ENCODE measurements at regions not wholly inside any gene's neighbourhood (a gene's known extent, or its start where the extent isn't known, plus 50 kb on each side); places are given as distances from the start of the nearest gene placed in this dataset.

DNA sequence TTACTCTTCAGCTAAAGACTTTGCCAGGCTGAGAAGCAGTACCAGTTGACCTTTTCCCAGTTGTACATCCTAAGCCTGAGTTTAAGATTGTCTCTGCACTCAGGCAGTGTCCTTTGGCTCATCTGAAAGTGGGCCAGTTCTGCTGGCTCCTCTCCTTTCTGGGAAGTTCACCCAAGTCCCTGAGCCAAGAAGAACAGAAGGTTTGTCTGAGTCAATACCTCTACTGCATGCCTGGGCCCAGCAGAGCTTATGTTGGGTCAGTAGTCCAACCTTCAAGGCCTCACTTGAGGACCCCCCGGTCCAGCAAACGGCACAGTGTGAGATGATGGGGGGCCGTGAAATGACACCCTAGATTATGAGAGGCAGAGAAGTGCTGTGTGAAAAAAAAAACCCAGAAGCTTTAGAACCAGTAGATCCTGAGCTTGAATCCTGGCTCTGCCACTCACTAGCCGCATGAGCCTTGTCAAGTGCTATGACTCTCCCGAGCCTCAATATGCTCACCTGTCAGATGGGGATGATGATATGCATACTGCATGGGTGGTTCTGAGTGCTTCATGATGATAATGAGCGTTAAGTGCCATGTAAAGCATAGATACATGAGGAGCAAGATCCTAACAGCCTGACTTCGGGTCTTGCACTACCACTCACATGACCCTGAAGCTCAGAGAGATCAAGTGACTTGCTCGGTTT is 156.0 kb downstream of the MACROH2A1 start:
- TF ChIP-seq MYC (IDR thresholded peaks at IDR 0.05; ENCODE audit: low read depth, low read length) (no peak), EZH2 (IDR thresholded peaks at IDR 0.05; ENCODE audit: borderline replicate concordance, low read depth, low read length, severe bottlenecking) (no peak), POLR2A (IDR thresholded peaks at IDR 0.05; ENCODE audit: low read depth, low read length) (no peak), JUN (IDR thresholded peaks at IDR 0.05; ENCODE audit: borderline replicate concordance, insufficient read depth, insufficient read length, low read depth) (no peak), POLR2AphosphoS5 (IDR thresholded peaks at IDR 0.05; ENCODE audit: insufficient read depth, low read depth, low read length) (no peak), GATA2 (IDR thresholded peaks at IDR 0.05; ENCODE audit: insufficient read depth, insufficient read length, low read depth, low read length) (no peak), FOS (IDR thresholded peaks at IDR 0.05; ENCODE audit: borderline replicate concordance, insufficient read depth, low read length) (no peak)
- TF ChIP-seq, protein P1, sequence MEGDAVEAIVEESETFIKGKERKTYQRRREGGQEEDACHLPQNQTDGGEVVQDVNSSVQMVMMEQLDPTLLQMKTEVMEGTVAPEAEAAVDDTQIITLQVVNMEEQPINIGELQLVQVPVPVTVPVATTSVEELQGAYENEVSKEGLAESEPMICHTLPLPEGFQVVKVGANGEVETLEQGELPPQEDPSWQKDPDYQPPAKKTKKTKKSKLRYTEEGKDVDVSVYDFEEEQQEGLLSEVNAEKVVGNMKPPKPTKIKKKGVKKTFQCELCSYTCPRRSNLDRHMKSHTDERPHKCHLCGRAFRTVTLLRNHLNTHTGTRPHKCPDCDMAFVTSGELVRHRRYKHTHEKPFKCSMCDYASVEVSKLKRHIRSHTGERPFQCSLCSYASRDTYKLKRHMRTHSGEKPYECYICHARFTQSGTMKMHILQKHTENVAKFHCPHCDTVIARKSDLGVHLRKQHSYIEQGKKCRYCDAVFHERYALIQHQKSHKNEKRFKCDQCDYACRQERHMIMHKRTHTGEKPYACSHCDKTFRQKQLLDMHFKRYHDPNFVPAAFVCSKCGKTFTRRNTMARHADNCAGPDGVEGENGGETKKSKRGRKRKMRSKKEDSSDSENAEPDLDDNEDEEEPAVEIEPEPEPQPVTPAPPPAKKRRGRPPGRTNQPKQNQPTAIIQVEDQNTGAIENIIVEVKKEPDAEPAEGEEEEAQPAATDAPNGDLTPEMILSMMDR (IDR thresholded peaks at IDR 0.05; ENCODE audit: extremely low read depth in 1 of 2, insufficient read depth in 1 of 2, low read depth in 1 of 2, low read length in 2 of 2) = no peak
- TF ChIP-seq, protein P2, sequence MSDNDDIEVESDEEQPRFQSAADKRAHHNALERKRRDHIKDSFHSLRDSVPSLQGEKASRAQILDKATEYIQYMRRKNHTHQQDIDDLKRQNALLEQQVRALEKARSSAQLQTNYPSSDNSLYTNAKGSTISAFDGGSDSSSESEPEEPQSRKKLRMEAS (IDR thresholded peaks at IDR 0.05; ENCODE audit: insufficient read depth, insufficient read length) = no peak
